H1 (cell line): ENCODE measurements at regions not wholly inside any gene's neighbourhood (a gene's known extent, or its start where the extent isn't known, plus 50 kb on each side); places are given as distances from the start of the nearest gene placed in this dataset.

Experiments
- CTCF ChIA-PET: fragments of 300-600 bp; sonication (Branson Sonifier 250); formaldehyde crosslinking; loops from one replicate; lab custom pipeline; 2021; ENCODE audit not compliant: partially characterized antibody; lab: Charles Lee
- POLR2A ChIA-PET: fragments of 300-600 bp; sonication (Branson Sonifier 250); formaldehyde crosslinking; loops from one replicate; lab custom pipeline; 2021; ENCODE audit warnings: inconsistent platforms; ENCODE audit not compliant: partially characterized antibody; lab: Charles Lee
- DNase-seq, 2 experiments: peaks; one replicate each; pipeline versions ENCODE4 v3.0.0 to v3.0.0-alpha.2; 2010 to 2022; ENCODE audit warnings: low spot score in 2 of 2, low read depth in 1 of 2, mixed read lengths in 1 of 2
- FAIRE-seq: peaks from 2 replicates; lab custom pipeline; 2011; peaks lifted over from hg19 to GRCh38; lab: Jason Lieb, UNC
- H2AFZ ChIP-seq: 2 replicates; pipeline ENCODE4 v1.8.1; 2012; ENCODE audit warnings: low read length, inconsistent platforms
- H2AK5ac ChIP-seq: 2 replicates; pipeline ENCODE4 v1.6.1; 2013; ENCODE audit warnings: low read depth, low read length
- H2BK120ac ChIP-seq: replicated peaks from 2 replicates; pipeline ENCODE3; 2013; ENCODE audit warnings: low read depth, low read length, inconsistent platforms
- H2BK12ac ChIP-seq: 2 replicates; pipeline ENCODE4 v1.6.1; 2013; ENCODE audit warnings: low read depth, low read length
- H2BK15ac ChIP-seq: 2 replicates; pipeline ENCODE4 v1.6.1; 2013; ENCODE audit warnings: low read length
- H2BK20ac ChIP-seq: 2 replicates; pipeline ENCODE4 v1.6.1; 2013; ENCODE audit warnings: low read length
- H2BK5ac ChIP-seq: 2 replicates; pipeline ENCODE4 v1.6.1; 2013; ENCODE audit warnings: low read depth, low read length
- H3K14ac ChIP-seq: 2 replicates; pipeline ENCODE4 v1.6.1; 2013; ENCODE audit warnings: inconsistent platforms; ENCODE audit not compliant: insufficient read length
- H3K18ac ChIP-seq: 2 replicates; pipeline ENCODE4 v1.6.1; 2013; ENCODE audit warnings: low read length; ENCODE audit errors: extremely low read depth
- H3K23ac ChIP-seq: 2 replicates; pipeline ENCODE4 v1.6.1; 2013; ENCODE audit warnings: inconsistent platforms; ENCODE audit not compliant: insufficient read length
- H3K23me2 ChIP-seq: 2 replicates; pipeline ENCODE4 v1.6.1; 2013; ENCODE audit warnings: low read depth, low read length
- H3K27ac ChIP-seq: 2 replicates; pipeline ENCODE4 v1.6.1; 2011; ENCODE audit warnings: low read depth, low read length, inconsistent platforms
- H3K27me3 ChIP-seq, 4 experiments: replicated peaks in 1 of 4; 1 replicate in 1 of 4; 2 replicates in 3 of 4; pipeline versions ENCODE4 v1.6.1 to v1.8.1; 2011 to 2013; ENCODE audit warnings: low read length in 3 of 4, mild to moderate bottlenecking in 3 of 4, inconsistent platforms in 2 of 4, mixed read lengths in 2 of 4, moderate library complexity in 1 of 4; ENCODE audit not compliant: control insufficient read depth in 3 of 4, insufficient read depth in 3 of 4; ENCODE audit errors: extremely low read depth in 1 of 4
- H3K36me3 ChIP-seq, 4 experiments: 2 replicates each; pipeline versions ENCODE4 v1.6.1 to v1.8.1; 2011 to 2013; ENCODE audit warnings: mild to moderate bottlenecking in 4 of 4, low read length in 3 of 4, moderate library complexity in 2 of 4, control low read depth in 1 of 4, inconsistent platforms in 1 of 4; ENCODE audit not compliant: insufficient read depth in 4 of 4, control insufficient read depth in 2 of 4
- H3K4ac ChIP-seq: replicated peaks from 2 replicates; pipeline ENCODE3; 2013; ENCODE audit warnings: low read length, low read depth, mixed read lengths, inconsistent platforms; ENCODE audit not compliant: insufficient read length
- H3K4me1 ChIP-seq, 4 experiments: replicated peaks in 1 of 4; 1 replicate in 1 of 4; 2 replicates in 3 of 4; pipeline versions ENCODE4 v1.6.1 to v1.8.1; 2011 to 2013; ENCODE audit warnings: low read length in 3 of 4, inconsistent platforms in 2 of 4, mixed read lengths in 1 of 4; ENCODE audit not compliant: insufficient read depth in 4 of 4, control insufficient read depth in 3 of 4
- H3K4me2 ChIP-seq, 2 experiments: 2 replicates each; pipeline versions ENCODE4 v1.6.1 to v1.8.1; 2011 to 2013; ENCODE audit warnings: low read depth in 2 of 2, low read length in 2 of 2, control low read depth in 1 of 2, inconsistent platforms in 1 of 2, mild to moderate bottlenecking in 1 of 2; ENCODE audit not compliant: insufficient read depth in 1 of 2
- H3K4me3 ChIP-seq, 4 experiments: fragments of 200-600, 300-600 bp in 1 of 4; sonication (generic), shearing (Covaris generic), sonication (Bioruptor Twin) in 1 of 4; 2 replicates each; pipeline versions ENCODE4 v1.5.1 to v1.8.1; 2011 to 2016; ENCODE audit warnings: low read length in 4 of 4, low read depth in 3 of 4, control low read depth in 2 of 4, inconsistent platforms in 2 of 4, mild to moderate bottlenecking in 2 of 4, mixed read lengths in 1 of 4, moderate library complexity in 1 of 4; ENCODE audit not compliant: insufficient read depth in 2 of 4; ENCODE audit errors: extremely low read depth in 1 of 4
- H3K56ac ChIP-seq: replicated peaks from 2 replicates; pipeline ENCODE3; 2013; ENCODE audit warnings: low read depth, mild to moderate bottlenecking, mixed read lengths, low read length, inconsistent platforms; ENCODE audit not compliant: insufficient read length
- H3K79me1 ChIP-seq: 2 replicates; pipeline ENCODE4 v1.6.1; 2013; ENCODE audit warnings: low read depth, low read length, control low read depth
- H3K79me2 ChIP-seq, 2 experiments: 2 replicates each; pipeline versions ENCODE4 v1.6.1 to v1.8.1; 2012 to 2013; ENCODE audit warnings: low read length in 2 of 2, mild to moderate bottlenecking in 2 of 2, inconsistent platforms in 1 of 2; ENCODE audit not compliant: insufficient read depth in 2 of 2, control insufficient read depth in 1 of 2
- H3K9ac ChIP-seq, 4 experiments: replicated peaks in 1 of 4; 1 replicate in 1 of 4; 2 replicates in 3 of 4; pipeline versions ENCODE4 v1.6.1 to v1.8.1; 2011 to 2013; ENCODE audit warnings: low read depth in 3 of 4, low read length in 3 of 4, control low read depth in 2 of 4, mild to moderate bottlenecking in 2 of 4, moderate library complexity in 2 of 4, inconsistent platforms in 1 of 4; ENCODE audit errors: extremely low read depth in 1 of 4
- H3K9me3 ChIP-seq, 2 experiments: 2 replicates each; pipeline versions ENCODE4 v1.6.1 to v1.8.1; 2012 to 2013; ENCODE audit warnings: mild to moderate bottlenecking in 2 of 2, moderate library complexity in 2 of 2, control low read depth in 1 of 2, inconsistent platforms in 1 of 2, low read depth in 1 of 2, low read length in 1 of 2, mixed read lengths in 1 of 2; ENCODE audit not compliant: insufficient read depth in 2 of 2
- H4K20me1 ChIP-seq, 2 experiments: replicated peaks in 1 of 2; 2 replicates each; pipeline versions ENCODE3 to v1.8.1; 2011 to 2013; ENCODE audit warnings: inconsistent platforms in 2 of 2, low read length in 2 of 2, mild to moderate bottlenecking in 1 of 2; ENCODE audit not compliant: insufficient read depth in 2 of 2, control insufficient read depth in 1 of 2
- H4K5ac ChIP-seq: 2 replicates; pipeline ENCODE4 v1.6.1; 2013; ENCODE audit warnings: low read length, low read depth, mixed read lengths, inconsistent platforms; ENCODE audit not compliant: insufficient read length
- H4K8ac ChIP-seq: 2 replicates; pipeline ENCODE4 v1.8.0; 2013; ENCODE audit warnings: mild to moderate bottlenecking, moderate library complexity, low read length, inconsistent platforms; ENCODE audit not compliant: insufficient read depth; ENCODE audit errors: extremely low read depth
- H4K91ac ChIP-seq: replicated peaks from 2 replicates; pipeline ENCODE3; 2013; ENCODE audit warnings: low read length, mixed read lengths, inconsistent platforms; ENCODE audit not compliant: insufficient read length
- NRF1 ChIP-seq: IDR thresholded peaks from 2 replicates; pipeline ENCODE4 v1.6.1; 2011; ENCODE audit warnings: mild to moderate bottlenecking, low read depth, low read length, improper control_type of control experiment
- WGBS, 2 experiments: shearing (Covaris generic) in 1 of 2; methylation state at CpG; one replicate each; pipeline versions ENCODE4 v1.1.6 to v1.1.7; 2013 to 2015; ENCODE audit warnings: low lambda C conversion rate in 2 of 2, mixed read lengths in 2 of 2, inconsistent platforms in 1 of 2, low coverage in 1 of 2, missing lambda C conversion rate in 1 of 2; ENCODE audit not compliant: insufficient replicate concordance in 2 of 2, insufficient coverage in 1 of 2, insufficient read length in 1 of 2; ENCODE audit errors: extremely low coverage in 1 of 2, missing lambda C conversion rate in 1 of 2; 5-methylcytosine and 5-hydroxymethylcytosine counted together

DNA sequence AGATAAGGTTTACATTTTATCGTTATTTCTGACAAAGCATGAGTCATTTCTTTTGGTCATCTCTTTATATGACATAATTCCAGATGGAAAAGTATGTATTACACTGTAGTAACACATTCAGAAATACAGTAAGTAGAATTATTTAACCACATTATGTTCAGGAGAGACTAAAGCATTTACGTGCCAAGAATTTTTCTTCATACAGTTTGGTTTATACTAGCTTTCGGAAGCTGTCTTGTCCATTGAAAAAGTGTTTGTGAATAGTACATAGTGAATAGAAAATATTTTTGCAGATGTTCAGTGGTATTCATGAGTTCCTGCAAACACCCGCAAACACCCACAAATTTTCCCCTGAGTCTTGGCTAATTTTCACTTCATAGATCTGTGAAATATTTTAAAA lies 1033.0 kb upstream of the INTU start:
- H3K4me1 ChIP-seq = peaks cover 0 to 3% (median 0%) of the 10 kb centered on the region in 4 experiments; a peak in 1 of 7 replicates
- POLR2A ChIA-PET = no interaction called here
- WGBS, 2 experiments = 96% methylated on average over 4 of the region's 4 CpGs; no CpG with 5 or more reads in 1 of the 2 experiments

More for the DNA sequence above, 1033.0 kb upstream of the INTU start:
- H3K56ac ChIP-seq = no peak overlapping the region
- H3K27ac ChIP-seq = no peak overlapping the region
- H2BK12ac ChIP-seq = no peak overlapping the region
- no peak overlapping the region for H2BK5ac ChIP-seq
- no peak overlapping the region for H2AFZ ChIP-seq
- H2AK5ac ChIP-seq = no peak overlapping the region
- CTCF ChIA-PET = interaction anchor here (1.3 kb wide), 1 partner anchor 16 kb away, joined by 9 read pairs; no protein-coding TSS in a partner anchor
- no peak overlapping the region for H4K8ac ChIP-seq
- no peak overlapping the region for H3K4ac ChIP-seq
- FAIRE-seq = no peak
- no peaks in the 10 kb centered on the region for H4K20me1 ChIP-seq
- H3K9ac ChIP-seq = no peak overlapping the region
- H2BK20ac ChIP-seq = no peak overlapping the region
- H3K23ac ChIP-seq = no peak overlapping the region
- H4K5ac ChIP-seq = no peak overlapping the region
- H3K14ac ChIP-seq = no peak overlapping the region
- H4K91ac ChIP-seq = no peak overlapping the region
- H3K4me3 ChIP-seq = no peak overlapping the region
- H3K9me3 ChIP-seq = no peaks in the 10 kb centered on the region
- no peak overlapping the region for H3K18ac ChIP-seq
- H2BK15ac ChIP-seq = no peak overlapping the region
- H3K36me3 ChIP-seq = no peaks in the 10 kb centered on the region
- H3K79me2 ChIP-seq = no peaks in the 10 kb centered on the region
- no peaks in the 10 kb centered on the region for H3K27me3 ChIP-seq
- DNase-seq = no peak
- TF ChIP-seq NRF1 = no peak
- H3K23me2 ChIP-seq = no peaks in the 10 kb centered on the region
- H2BK120ac ChIP-seq = no peak overlapping the region
- no peaks in the 10 kb centered on the region for H3K79me1 ChIP-seq
- H3K4me2 ChIP-seq = no peak overlapping the region
